ENCODE measurements at regions not wholly inside any gene's neighbourhood (a gene's known extent, or its start where the extent isn't known, plus 50 kb on each side); places are given as distances from the start of the nearest gene placed in this dataset.

- no peak for TF ChIP-seq CTCF (IDR thresholded peaks at IDR 0.05 in 8 of 11, conservative IDR thresholded peaks at IDR 0.05 in 3 of 11)
- no peak for TF ChIP-seq POLR2A (IDR thresholded peaks at IDR 0.05)
These were observed 477.0 kb downstream of the PCNX1 start for GRCh38 chr14:71384007-71384845.
